Testis (tissue), 2 donors: ENCODE measurements at regions not wholly inside any gene's neighbourhood (a gene's known extent, or its start where the extent isn't known, plus 50 kb on each side); places are given as distances from the start of the nearest gene placed in this dataset.
"Not testable (repeated sequence)": the region's sequence is repeated elsewhere in the genome, so short reads cannot be mapped to it uniquely, and the experiment has no call there.

Experiments
- DNase-seq: peaks from one replicate; pipeline ENCODE4 v3.0.0-alpha.2; 2019
- H3K27ac ChIP-seq, 2 donors: fragments of 200-600 bp; sonication (generic); one replicate each; pipeline ENCODE4 v1.5.1; 2019
- H3K27me3 ChIP-seq: fragments of 200-600 bp; sonication (generic); one replicate; pipeline ENCODE4 v1.5.1; 2019
- H3K36me3 ChIP-seq: fragments of 200-600 bp; sonication (generic); one replicate; pipeline ENCODE4 v1.5.1; 2017; ENCODE audit warnings: low read depth; ENCODE audit errors: missing control alignments
- H3K4me1 ChIP-seq: fragments of 200-600 bp; sonication (generic); one replicate; pipeline ENCODE4 v1.5.1; 2019
- H3K4me3 ChIP-seq, 2 donors: fragments of 200-600 bp; sonication (generic); one replicate each; pipeline ENCODE4 v1.5.1; 2017 to 2019
- H3K9me3 ChIP-seq: fragments of 200-600 bp; sonication (generic); one replicate; pipeline ENCODE4 v1.5.1; 2017
- CTCF ChIP-seq, 3 experiments: fragments of 450-650 bp in 2 of 3; fragments of 200-600 bp in 1 of 3; sonication (generic) in 1 of 3; IDR thresholded peaks; one replicate each; pipeline ENCODE4 v1.5.1; 2016 to 2019; ENCODE audit warnings: antibody characterized with exemption in 3 of 3, mild to moderate bottlenecking in 2 of 3, moderate library complexity in 1 of 3
- POLR2A ChIP-seq: fragments of 450-650 bp; IDR thresholded peaks from one replicate; pipeline ENCODE4 v1.6.1; 2017; ENCODE audit warnings: antibody characterized with exemption, mild to moderate bottlenecking, moderate library complexity
- WGBS, 2 donors: methylation state at CpG; one replicate each; pipeline ENCODE4 v1.1.5; 2018; 5-methylcytosine and 5-hydroxymethylcytosine counted together
- intact Hi-C: fragments of 100-400 bp; cut with DNase I; formaldehyde crosslinking; loops from one replicate; pipeline ENCODE4 v1.15.1; 2023; ENCODE audit warnings: low total_unique reads

- H3K4me3 ChIP-seq = no peak overlapping the region
- no peaks in the 10 kb centered on the region for H3K27me3 ChIP-seq
- TF ChIP-seq CTCF (IDR thresholded peaks at IDR 0.05) = no peak
- TF ChIP-seq POLR2A = no peak
- DNase-seq = no peak
- no peak overlapping the region for H3K27ac ChIP-seq
- H3K4me1 ChIP-seq = no peaks in the 10 kb centered on the region
- H3K36me3 ChIP-seq = no peaks in the 10 kb centered on the region
- no peaks in the 10 kb centered on the region for H3K9me3 ChIP-seq
- intact Hi-C loops = no loop called here
Measured at GRCh38 chr12:46652692-46653091, 173.1 kb downstream of the SLC38A4 start.

- WGBS, 2 donors = 88 to 95% methylated on average over 4 of the region's 4 CpGs
- no peak overlapping the region for H3K27ac ChIP-seq
Measured at GRCh38 chr12:46650688-46651087, 175.1 kb downstream of the SLC38A4 start.

GRCh38 chr12:46649433-46649832 is 176.4 kb downstream of the SLC38A4 start:
- no peak for TF ChIP-seq POLR2A
- no peaks in the 10 kb centered on the region for H3K27me3 ChIP-seq
- DNase-seq = no peak
- no peaks in the 10 kb centered on the region for H3K9me3 ChIP-seq
- H3K36me3 ChIP-seq = no peaks in the 10 kb centered on the region
- WGBS, 2 donors = 93 to 94% methylated on average over 4 of the region's 4 CpGs
- no peak overlapping the region for H3K4me3 ChIP-seq
- H3K27ac ChIP-seq = no peak overlapping the region
- intact Hi-C loops = no loop called here
- H3K4me1 ChIP-seq = no peaks in the 10 kb centered on the region

More at GRCh38 chr12:46650688-46651087, 175.1 kb downstream of the SLC38A4 start:
- TF ChIP-seq POLR2A (no peak), CTCF (IDR thresholded peaks at IDR 0.05) (no peak)
- H3K4me1 ChIP-seq = no peaks in the 10 kb centered on the region
- DNase-seq = no peak
- H3K36me3 ChIP-seq = no peaks in the 10 kb centered on the region
- intact Hi-C loops = no loop called here
- H3K27me3 ChIP-seq = no peaks in the 10 kb centered on the region
- H3K4me3 ChIP-seq = no peak overlapping the region
- H3K9me3 ChIP-seq = no peaks in the 10 kb centered on the region

GRCh38 chr12:46647034-46647433 is 178.8 kb downstream of the SLC38A4 start:
- TF ChIP-seq POLR2A = no peak
- no peak for TF ChIP-seq CTCF (IDR thresholded peaks at IDR 0.05)
- H3K9me3 ChIP-seq = no peaks in the 10 kb centered on the region
- intact Hi-C loops = no loop called here
- no peaks in the 10 kb centered on the region for H3K36me3 ChIP-seq
- no peak for DNase-seq
- H3K27ac ChIP-seq = no peak overlapping the region
- H3K4me1 ChIP-seq = no peaks in the 10 kb centered on the region
- no peak overlapping the region for H3K4me3 ChIP-seq
- H3K27me3 ChIP-seq = no peaks in the 10 kb centered on the region
- 88 to 91% methylated on average over 2 of the region's 2 CpGs for WGBS, 2 donors

GRCh38 chr12:46641649-46642048 is 184.1 kb downstream of the SLC38A4 start:
- H3K9me3 ChIP-seq, DNase-seq, H3K4me3 ChIP-seq, H3K27me3 ChIP-seq, intact Hi-C loops, H3K36me3 ChIP-seq, H3K27ac ChIP-seq, H3K4me1 ChIP-seq: not testable (repeated sequence)
- 92 to 93% methylated on average over 2 of the region's 2 CpGs for WGBS, 2 donors

GRCh38 chr12:46635818-46636217 is 190.0 kb downstream of the SLC38A4 start:
- Histone ChIP-seq H3K36me3 (no peaks in the 10 kb centered on the region), H3K27ac (no peak overlapping the region), H3K4me3 (no peak overlapping the region), H3K9me3 (no peaks in the 10 kb centered on the region), H3K4me1 (no peaks in the 10 kb centered on the region), H3K27me3 (no peaks in the 10 kb centered on the region)
- no peak for DNase-seq
- no peak for TF ChIP-seq CTCF (IDR thresholded peaks at IDR 0.05)
- TF ChIP-seq POLR2A = no peak
- intact Hi-C loops = no loop called here
